Endothelial cell of umbilical vein (primary cell): ENCODE measurements at regions not wholly inside any gene's neighbourhood (a gene's known extent, or its start where the extent isn't known, plus 50 kb on each side); places are given as distances from the start of the nearest gene placed in this dataset.

ENCODE experiments used
- CTCF ChIP-seq, 2 donors: IDR thresholded peaks; 1 replicate in 1 of 2; 2 replicates in 1 of 2; pipeline ENCODE4 v1.5.1; 2011; ENCODE audit warnings: low read length in 2 of 2, mild to moderate bottlenecking in 2 of 2, moderate library complexity in 2 of 2, control low read depth in 1 of 2, inconsistent platforms in 1 of 2, low read depth in 1 of 2; ENCODE audit not compliant: insufficient read depth in 1 of 2; ENCODE audit errors: extremely low read depth in 1 of 2
- EZH2 ChIP-seq: IDR thresholded peaks from 2 replicates; pipeline ENCODE4 v1.6.1; 2012; ENCODE audit warnings: borderline replicate concordance, low read depth, mild to moderate bottlenecking, moderate library complexity, low read length, inconsistent platforms; ENCODE audit not compliant: severe bottlenecking
- FOS ChIP-seq: IDR thresholded peaks from 2 replicates; pipeline ENCODE4 v1.6.1; 2011; ENCODE audit warnings: mild to moderate bottlenecking, low read length, moderate library complexity, borderline replicate concordance; ENCODE audit not compliant: insufficient read depth
- GATA2 ChIP-seq: IDR thresholded peaks from 2 replicates; pipeline ENCODE4 v1.7.0; 2011; ENCODE audit warnings: low read depth, mild to moderate bottlenecking, moderate library complexity, mixed read lengths, low read length; ENCODE audit not compliant: insufficient read length, insufficient read depth
- JUN ChIP-seq: IDR thresholded peaks from 2 replicates; pipeline ENCODE4 v1.6.1; 2011; ENCODE audit warnings: borderline replicate concordance, low read depth; ENCODE audit not compliant: insufficient read length, insufficient read depth
- MYC ChIP-seq: IDR thresholded peaks from one replicate; pipeline ENCODE4 v1.6.1; 2011; ENCODE audit warnings: mild to moderate bottlenecking, low read depth, low read length
- POLR2A ChIP-seq: IDR thresholded peaks from 2 replicates; pipeline ENCODE4 v1.6.1; 2012; ENCODE audit warnings: low read depth, mild to moderate bottlenecking, control low read depth, low read length
- POLR2AphosphoS5 ChIP-seq: IDR thresholded peaks from 2 replicates; pipeline ENCODE4 v1.6.1; 2012; ENCODE audit warnings: low read depth, mild to moderate bottlenecking, control low read depth, low read length, moderate library complexity; ENCODE audit not compliant: insufficient read depth

DNA sequence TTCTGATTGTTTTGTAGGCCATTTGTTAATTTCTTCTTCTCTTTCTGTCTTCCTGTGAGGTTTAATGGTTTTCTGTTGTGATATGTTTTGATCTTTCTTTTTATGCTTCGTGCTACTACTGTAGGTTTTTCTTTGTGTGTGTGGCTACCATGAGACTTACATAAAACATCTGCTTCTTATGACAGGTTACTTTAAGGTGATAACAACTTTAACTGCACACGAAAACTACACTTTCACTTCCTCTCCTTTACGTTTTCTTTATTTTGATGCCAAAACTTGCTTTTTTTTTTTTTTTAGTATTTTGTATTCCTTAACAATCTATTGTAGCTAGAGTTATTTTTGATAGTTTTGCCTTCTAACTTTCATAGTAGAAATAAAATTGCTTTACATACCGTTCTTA, 691.3 kb downstream of the TSN start:
- TF ChIP-seq GATA2 (no peak), CTCF (IDR thresholded peaks at IDR 0.05; ENCODE audit: extremely low read depth in 1 of 2, insufficient read depth in 1 of 2, low read depth in 1 of 2, low read length in 2 of 2) (no peak), MYC (no peak), POLR2A (no peak), POLR2AphosphoS5 (no peak), JUN (no peak), EZH2 (no peak), FOS (no peak)
